Vagina (tissue), 2 donors: ENCODE measurements at regions not wholly inside any gene's neighbourhood (a gene's known extent, or its start where the extent isn't known, plus 50 kb on each side); places are given as distances from the start of the nearest gene placed in this dataset.

Experiments used
- POLR2A ChIP-seq, 2 donors: fragments of 450-650 bp; IDR thresholded peaks; one replicate each; pipeline ENCODE4 v1.6.1; 2017; ENCODE audit warnings: antibody characterized with exemption in 2 of 2, mild to moderate bottlenecking in 2 of 2, moderate library complexity in 2 of 2
- POLR2AphosphoS5 ChIP-seq, 2 donors: sonication (generic); formaldehyde crosslinking; IDR thresholded peaks; one replicate each; pipeline ENCODE4 v1.9.0; 2017; ENCODE audit warnings: antibody characterized with exemption in 2 of 2, mild to moderate bottlenecking in 2 of 2, low read depth in 1 of 2; ENCODE audit not compliant: insufficient read depth in 1 of 2

GRCh38 chr6:15989397-15989796 lies 139.5 kb upstream of the MYLIP start:
- no peak for TF ChIP-seq POLR2A (IDR thresholded peaks at IDR 0.05)
- no peak for TF ChIP-seq POLR2AphosphoS5 (IDR thresholded peaks at IDR 0.05; ENCODE audit: insufficient read depth in 1 of 2, low read depth in 1 of 2)
